ENCODE measurements at regions not wholly inside any gene's neighbourhood (a gene's known extent, or its start where the extent isn't known, plus 50 kb on each side); places are given as distances from the start of the nearest gene placed in this dataset.

- no peak for DNase-seq (ENCODE audit: extremely low read depth, low read depth)
These were observed 209.4 kb upstream of the IGF1R start for GRCh38 chr15:98438907-98439306.

DNA sequence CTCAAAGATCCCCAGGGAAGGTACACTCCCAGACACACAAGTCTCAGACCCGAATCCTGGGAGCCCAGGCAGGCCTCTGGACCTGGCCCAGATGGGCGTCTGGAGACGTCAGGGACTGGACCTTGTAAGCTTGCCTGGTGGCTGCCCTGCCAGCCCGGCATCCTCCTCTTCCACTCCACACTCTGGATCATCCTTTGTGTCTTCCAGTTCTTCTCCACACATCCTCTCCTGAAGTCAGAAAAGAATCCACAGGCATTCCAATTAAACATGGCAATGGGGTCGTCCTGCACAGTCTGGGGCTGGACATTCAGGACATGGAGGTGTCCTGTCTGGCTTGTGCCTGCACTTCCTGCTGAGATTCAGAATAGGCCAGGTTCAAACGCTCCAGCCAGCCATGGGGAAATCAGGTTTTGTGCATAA is 208.8 kb upstream of the IGF1R start:
- DNase-seq (ENCODE audit: extremely low read depth, low read depth) = no peak

GRCh38 chr15:98440917-98441316 is 207.4 kb upstream of the IGF1R start:
- no peak for DNase-seq (ENCODE audit: extremely low read depth, low read depth)

DNA sequence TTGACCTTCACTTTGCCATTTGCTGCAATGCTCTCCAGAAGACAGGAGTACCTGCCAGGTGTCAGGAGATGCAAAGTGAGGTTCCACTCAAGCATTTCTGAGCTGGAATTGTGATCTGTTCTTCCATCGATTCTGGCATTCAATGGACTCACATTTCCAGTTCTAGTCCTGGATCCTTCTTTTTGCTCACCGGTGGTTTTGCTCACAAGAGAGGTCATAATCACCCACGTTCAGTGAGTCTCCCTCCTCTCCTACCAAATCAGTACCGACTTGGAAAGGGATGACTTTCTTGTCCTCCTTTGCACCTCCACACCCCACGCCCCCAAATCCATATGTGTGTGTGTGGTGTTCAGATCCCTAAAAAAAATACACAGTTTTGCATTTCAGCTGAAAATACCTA is 206.7 kb upstream of the IGF1R start:
- DNase-seq (ENCODE audit: extremely low read depth, low read depth) = no peak

GRCh38 chr15:98442379-98442833 is 205.9 kb upstream of the IGF1R start:
- peak; percentile 56 for DNase-seq (ENCODE audit: extremely low read depth, low read depth)

- no peak for DNase-seq (ENCODE audit: extremely low read depth, low read depth)
These were observed 205.4 kb upstream of the IGF1R start for GRCh38 chr15:98442901-98443300.

GRCh38 chr15:98443526-98443925 is 204.8 kb upstream of the IGF1R start:
- no peak for DNase-seq (ENCODE audit: extremely low read depth, low read depth)

DNA sequence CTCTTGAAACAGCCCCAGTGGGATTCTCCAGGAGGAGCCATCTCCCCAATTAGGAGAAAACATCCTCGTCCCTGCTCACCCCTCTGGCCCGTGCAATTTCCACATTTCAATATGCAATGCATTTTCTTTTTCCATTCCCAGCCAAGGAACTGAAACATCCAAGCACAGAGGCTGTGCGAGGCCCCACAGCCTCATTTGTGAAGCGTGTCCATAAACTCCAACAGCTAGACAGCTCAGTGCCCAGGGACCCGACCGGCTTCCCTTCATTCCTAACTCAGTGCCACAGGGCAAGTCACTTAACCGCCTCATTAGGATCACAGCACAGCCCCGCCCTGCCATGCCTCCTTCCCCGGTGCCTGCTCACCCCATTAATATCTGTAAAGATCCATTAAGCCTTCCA is 204.2 kb upstream of the IGF1R start:
- DNase-seq (ENCODE audit: extremely low read depth, low read depth) = no peak

DNA sequence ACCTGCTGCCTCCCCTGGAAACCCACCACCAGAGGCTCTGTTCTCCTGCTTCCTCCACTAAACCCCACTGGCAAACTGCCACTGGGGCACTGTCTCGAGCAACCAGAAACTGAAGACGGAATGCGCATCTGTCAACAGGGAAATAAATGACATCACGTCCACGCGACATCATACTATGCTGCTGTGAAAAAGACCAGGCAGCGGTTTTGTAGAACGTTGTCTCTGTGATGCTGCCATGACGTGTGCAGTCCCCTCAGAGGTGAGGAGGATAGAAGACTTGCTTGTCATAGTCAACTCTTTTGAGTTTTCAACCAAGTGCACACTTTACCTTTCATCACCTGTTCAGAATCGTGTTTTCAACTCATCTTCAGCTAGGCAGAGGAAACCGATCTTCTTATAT is 203.0 kb upstream of the IGF1R start:
- DNase-seq (ENCODE audit: extremely low read depth, low read depth) = no peak

DNA sequence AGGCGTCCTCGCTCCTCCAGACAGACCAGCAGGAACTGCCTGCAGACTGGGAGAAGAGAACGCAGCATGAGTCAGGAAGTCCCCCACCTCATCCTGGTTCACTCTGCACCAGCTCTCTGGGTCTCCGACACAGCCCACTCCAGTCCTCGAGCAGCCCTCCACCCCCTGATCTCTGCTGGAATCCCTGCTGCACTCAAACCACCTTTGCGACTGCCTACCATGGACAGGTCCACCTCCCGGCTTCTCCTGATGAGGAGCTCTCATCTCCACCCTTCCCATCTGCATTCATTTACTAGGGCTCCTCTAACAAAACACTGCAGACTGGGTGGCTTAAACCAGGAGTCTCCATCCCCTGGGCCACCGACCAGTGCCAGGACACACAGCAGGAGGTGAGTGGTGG is 202.3 kb upstream of the IGF1R start:
- no peak for DNase-seq (ENCODE audit: extremely low read depth, low read depth)

DNA sequence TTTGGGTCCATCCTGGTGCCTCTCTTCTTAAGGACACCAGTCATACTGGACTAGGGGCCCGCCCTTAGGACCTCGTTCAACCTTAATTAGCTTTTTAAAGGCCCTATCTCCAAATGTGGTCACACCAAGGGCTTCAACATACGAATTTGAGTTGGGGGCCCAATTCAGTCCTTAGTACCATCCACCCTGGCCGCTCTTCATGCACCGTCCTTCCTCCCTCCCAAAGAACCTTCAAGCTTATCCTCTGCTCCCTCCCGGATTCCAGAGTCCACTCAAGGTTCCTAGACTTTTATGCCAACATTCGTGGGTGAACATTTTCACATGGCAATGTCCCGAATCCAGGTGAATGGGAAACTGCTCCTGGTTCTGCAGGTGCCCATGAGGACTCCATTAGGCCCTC is 201.3 kb upstream of the IGF1R start:
- no peak for DNase-seq (ENCODE audit: extremely low read depth, low read depth)

- no peak for DNase-seq (ENCODE audit: extremely low read depth, low read depth)
These were observed 197.1 kb upstream of the IGF1R start for GRCh38 chr15:98451236-98451635.

GRCh38 chr15:98452238-98452637 is 196.1 kb upstream of the IGF1R start:
- no peak for DNase-seq (ENCODE audit: extremely low read depth, low read depth)

- DNase-seq (ENCODE audit: extremely low read depth, low read depth) = no peak
These were observed 192.4 kb upstream of the IGF1R start for GRCh38 chr15:98455904-98456303.

DNA sequence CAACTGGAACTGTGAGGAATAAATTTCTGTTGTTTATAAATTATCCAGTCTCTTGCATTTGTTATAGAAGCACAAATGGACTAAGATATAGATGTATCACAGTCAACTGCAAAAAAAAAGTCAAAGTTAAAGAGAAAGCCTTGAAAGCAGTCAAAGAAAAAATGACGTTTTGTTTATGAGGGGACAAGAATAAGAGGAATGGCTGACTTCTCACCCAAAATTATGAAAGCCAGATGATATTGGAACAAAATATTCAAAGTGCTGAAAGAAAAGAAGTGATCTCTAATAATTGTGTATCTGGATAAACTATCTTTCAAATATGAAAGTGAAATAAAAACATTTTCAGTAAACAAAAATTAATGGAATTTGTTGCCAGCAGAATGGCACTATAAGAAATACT is 171.8 kb upstream of the IGF1R start:
- no peak for DNase-seq (ENCODE audit: extremely low read depth, low read depth)

DNA sequence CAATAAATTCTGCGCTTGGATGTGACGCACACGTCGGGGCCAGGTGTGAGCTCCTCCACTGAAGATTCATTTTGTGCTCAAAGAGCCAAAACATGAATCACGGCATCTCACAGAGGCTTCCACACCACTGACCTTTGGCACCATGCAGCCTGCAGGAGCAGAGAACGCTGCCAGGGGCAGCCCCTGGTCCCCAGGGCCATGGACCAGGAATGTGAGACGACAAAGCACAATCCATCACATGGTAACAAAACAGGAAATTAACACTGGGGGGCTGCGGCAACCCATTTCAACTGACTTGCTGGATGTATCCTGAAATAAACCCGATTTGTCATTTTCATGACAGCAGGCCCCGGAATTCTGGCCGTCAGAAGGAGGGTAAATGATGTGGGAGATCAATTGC is 167.5 kb upstream of the IGF1R start:
- DNase-seq (ENCODE audit: extremely low read depth, low read depth) = no peak

DNA sequence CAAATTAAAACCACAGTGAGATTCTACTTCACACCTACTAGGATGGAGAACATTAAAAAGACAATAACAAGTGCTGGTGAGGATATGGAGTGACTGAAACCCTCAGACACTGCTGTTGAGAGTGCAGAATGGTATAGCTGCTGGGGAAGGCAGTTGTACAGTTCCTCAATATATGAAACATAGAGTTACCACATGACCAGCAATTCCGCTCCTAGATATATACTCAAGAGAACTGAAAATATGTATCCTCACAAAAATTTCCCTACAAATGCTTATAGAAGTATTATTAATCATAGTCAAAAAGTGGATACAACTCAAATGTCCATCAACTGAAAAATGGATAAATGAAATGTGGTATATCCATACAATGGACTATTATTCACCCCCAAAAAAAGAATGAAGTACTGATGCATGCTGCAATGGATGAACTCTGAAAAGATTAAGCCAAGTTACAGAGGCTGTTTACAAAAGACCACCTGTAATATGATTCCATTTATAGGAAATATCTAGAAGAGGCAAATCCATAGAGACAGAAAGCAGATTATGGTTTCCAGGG is 164.7 kb upstream of the IGF1R start:
- no peak for DNase-seq (ENCODE audit: extremely low read depth, low read depth)

DNA sequence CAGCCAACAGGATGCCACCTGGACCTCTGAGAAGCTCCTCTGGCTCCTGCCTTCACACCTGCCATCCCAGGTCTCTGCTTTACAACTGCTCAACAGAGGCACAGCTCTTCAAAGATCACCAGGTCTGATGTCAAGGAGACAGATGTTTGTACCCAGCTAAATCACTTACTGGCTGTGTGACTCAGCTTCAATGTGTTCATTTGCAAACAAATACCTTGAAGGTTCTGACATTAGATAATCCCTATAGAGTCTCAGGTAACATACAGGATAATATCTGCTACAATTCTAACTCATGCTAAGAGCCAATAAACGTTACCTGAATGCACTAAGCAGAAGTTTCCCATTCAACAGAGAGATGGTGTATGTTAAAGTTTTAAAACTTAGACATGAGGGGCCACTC is 163.4 kb upstream of the IGF1R start:
- no peak for DNase-seq (ENCODE audit: extremely low read depth, low read depth)

GRCh38 chr15:98485451-98485850 is 162.9 kb upstream of the IGF1R start:
- DNase-seq (ENCODE audit: extremely low read depth, low read depth) = no peak

DNA sequence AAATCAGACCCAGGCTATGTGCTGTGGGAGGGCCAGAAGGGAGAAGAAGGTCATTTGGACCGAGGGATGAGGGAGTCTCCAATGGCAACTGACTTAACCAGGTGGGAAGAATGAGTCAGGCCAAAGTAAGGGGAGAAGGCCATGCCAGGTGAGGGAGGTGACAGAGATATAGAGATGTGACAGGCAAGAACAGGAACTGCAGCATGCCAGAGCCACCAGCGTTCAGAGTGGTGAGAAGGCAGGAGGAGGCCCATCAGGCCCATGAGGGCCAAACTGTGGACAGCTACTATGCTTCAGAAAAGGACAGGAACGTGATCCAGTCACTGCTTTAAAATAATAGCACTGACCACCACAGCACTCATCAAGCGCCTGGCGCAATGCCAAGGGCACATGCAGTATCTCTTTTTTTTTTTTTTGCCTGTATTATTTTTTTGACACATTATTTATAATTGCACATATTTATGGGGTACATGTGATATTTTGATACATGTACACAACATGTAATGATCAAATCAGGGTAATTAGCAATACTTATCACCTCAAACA is 154.3 kb upstream of the IGF1R start:
- no peak for DNase-seq (ENCODE audit: extremely low read depth, low read depth)

- DNase-seq (ENCODE audit: extremely low read depth, low read depth) = no peak
These were observed 147.1 kb upstream of the IGF1R start for GRCh38 chr15:98501192-98501591.

- DNase-seq (ENCODE audit: extremely low read depth, low read depth) = no peak
These were observed 146.7 kb upstream of the IGF1R start for GRCh38 chr15:98501632-98502031.

GRCh38 chr15:98503970-98504369 is 144.4 kb upstream of the IGF1R start:
- DNase-seq (ENCODE audit: extremely low read depth, low read depth) = no peak
